HepG2 (cell line): ENCODE measurements at regions not wholly inside any gene's neighbourhood (a gene's known extent, or its start where the extent isn't known, plus 50 kb on each side); places are given as distances from the start of the nearest gene placed in this dataset.

Source experiments
- ATAC-seq: fragments of 200-7000 bp; cut with Tn5 transposase; 3 replicates; pipeline ENCODE4 v1.9.1; 2020; ENCODE audit warnings: mild to moderate bottlenecking, moderate library complexity
- BruUV-seq: library from RNA; stranded (reverse); fragments of 400-500 nt; replicated peaks from 2 replicates; lab custom pipeline; 2021; lab: Mats Ljungman, UMichigan
- CTCF ChIA-PET: fragments of 300-600 bp; formaldehyde crosslinking; extraction: SDS; loops from one replicate; lab custom pipeline; 2021; ENCODE audit warnings: low total read pairs, inconsistent platforms, low intra/inter-chr PET ratio; lab: Yijun Ruan, JAX
- POLR2A ChIA-PET: fragments of 350-600 bp; sonication (Branson Sonifier 250); formaldehyde crosslinking; loops from one replicate; lab custom pipeline; 2020; ENCODE audit warnings: antibody characterized with exemption, inconsistent platforms; lab: Yijun Ruan, JAX
- DNase-seq: peaks from one replicate; pipeline ENCODE4 v3.0.0-alpha.2; 2015; ENCODE audit warnings: low spot score
- FAIRE-seq: peaks from 3 replicates; lab custom pipeline; 2011; peaks lifted over from hg19 to GRCh38; lab: Jason Lieb, UNC
- H2AFZ ChIP-seq: one replicate; pipeline ENCODE4 v1.6.1; 2011; ENCODE audit warnings: low read length, inconsistent platforms
- H3K27ac ChIP-seq: fragments of 300-600 bp; 3 replicates; pipeline ENCODE4 v1.8.0; 2011; ENCODE audit warnings: mixed run types, mild to moderate bottlenecking, mixed read lengths, low read length, inconsistent platforms; ENCODE audit not compliant: insufficient read depth; ENCODE audit errors: extremely low read length
- H3K27me3 ChIP-seq, 2 experiments: fragments of 200-600 bp in 1 of 2; 2 replicates in 1 of 2; 3 replicates in 1 of 2; pipeline versions ENCODE4 v1.6.0 to v1.8.0; 2011; ENCODE audit warnings: low read length in 2 of 2, mild to moderate bottlenecking in 2 of 2, moderate library complexity in 2 of 2, inconsistent platforms in 1 of 2; ENCODE audit not compliant: insufficient read depth in 2 of 2, control insufficient read depth in 1 of 2
- H3K36me3 ChIP-seq, 2 experiments: fragments of 200-600 bp in 1 of 2; replicated peaks in 1 of 2; 2 replicates in 1 of 2; 3 replicates in 1 of 2; pipeline versions ENCODE4 v1.5.1 to v1.8.0; 2011; ENCODE audit warnings: low read length in 2 of 2, inconsistent platforms in 1 of 2; ENCODE audit not compliant: insufficient read depth in 2 of 2, control insufficient read depth in 1 of 2
- H3K4me1 ChIP-seq: 2 replicates; pipeline ENCODE4 v1.5.1; 2012; ENCODE audit warnings: low read length, inconsistent platforms; ENCODE audit not compliant: insufficient read depth
- H3K4me2 ChIP-seq: 2 replicates; pipeline ENCODE4 v1.6.0; 2011; ENCODE audit warnings: low read depth, low read length, inconsistent platforms
- H3K4me3 ChIP-seq, 3 experiments: fragments of 200-600 bp in 1 of 3; sonication (generic), shearing (Covaris generic) in 1 of 3; replicated peaks in 1 of 3; 2 replicates each; pipeline ENCODE4 v1.5.1; 2011 to 2016; ENCODE audit warnings: low read length in 3 of 3, inconsistent platforms in 2 of 3, low read depth in 2 of 3, mild to moderate bottlenecking in 2 of 3, control low read depth in 1 of 3, mixed read lengths in 1 of 3; ENCODE audit not compliant: insufficient read depth in 1 of 3
- H3K79me2 ChIP-seq: one replicate; pipeline ENCODE4 v1.6.1; 2011; ENCODE audit warnings: low read length, inconsistent platforms; ENCODE audit not compliant: insufficient read depth
- H3K9ac ChIP-seq: 2 replicates; pipeline ENCODE4 v1.6.0; 2011; ENCODE audit warnings: mild to moderate bottlenecking, low read depth, low read length, inconsistent platforms; ENCODE audit not compliant: insufficient read depth
- H3K9me3 ChIP-seq: 2 replicates; pipeline ENCODE4 v1.5.1; 2012; ENCODE audit warnings: mild to moderate bottlenecking, low read length
- H4K20me1 ChIP-seq: 2 replicates; pipeline ENCODE4 v1.6.0; 2011; ENCODE audit warnings: inconsistent platforms, mild to moderate bottlenecking, low read length, moderate library complexity; ENCODE audit not compliant: insufficient read depth
- DMAP1 ChIP-seq: IDR thresholded peaks from 2 replicates; pipeline ENCODE4 v1.6.1; 2016
- E2F2 ChIP-seq: sonication (generic); formaldehyde crosslinking; IDR thresholded peaks from 2 replicates; pipeline ENCODE4 v1.4.0; 2020; ENCODE audit warnings: missing genetic modification reagents, borderline replicate concordance
- HCFC1 ChIP-seq: fragments of 150-350 bp; IDR thresholded peaks from 2 replicates; pipeline ENCODE4 v1.6.1; 2014; ENCODE audit warnings: low read depth, low read length
- HES4 ChIP-seq: sonication (generic); formaldehyde crosslinking; IDR thresholded peaks from 2 replicates; pipeline ENCODE4 v1.9.0; 2021; ENCODE audit warnings: mild to moderate bottlenecking, missing genetic modification reagents, borderline replicate concordance
- NBN ChIP-seq: fragments of 450-650 bp; conservative IDR thresholded peaks from 2 replicates; pipeline ENCODE4 v1.6.1; 2017
- NR2F1 ChIP-seq, 2 experiments: fragments of 450-650 bp in 1 of 2; formaldehyde crosslinking in 1 of 2; IDR thresholded peaks; 2 replicates each; pipeline versions ENCODE4 v1.5.0 to v1.6.1; 2016 to 2020; ENCODE audit warnings: mild to moderate bottlenecking in 1 of 2, missing compliant biosample characterization in 1 of 2, missing genetic modification reagents in 1 of 2, moderate library complexity in 1 of 2
- PHB2 ChIP-seq: fragments of 450-650 bp; IDR thresholded peaks from 2 replicates; pipeline ENCODE4 v1.6.1; 2018; ENCODE audit not compliant: partially characterized antibody
- SPEN ChIP-seq: sonication (generic); formaldehyde crosslinking; IDR thresholded peaks from 2 replicates; pipeline ENCODE4 v1.5.1; 2020; ENCODE audit warnings: low read depth, mild to moderate bottlenecking, missing genetic modification reagents
- ZNF207 ChIP-seq: fragments of 450-650 bp; IDR thresholded peaks from 2 replicates; pipeline ENCODE4 v1.6.1; 2016; ENCODE audit warnings: antibody characterized with exemption, borderline replicate concordance
- ZNF333 ChIP-seq: sonication (generic); formaldehyde crosslinking; IDR thresholded peaks from 2 replicates; pipeline ENCODE4 v1.4.0; 2020; ENCODE audit warnings: mild to moderate bottlenecking, missing genetic modification reagents, borderline replicate concordance
- ZNF558 ChIP-seq: sonication (generic); formaldehyde crosslinking; IDR thresholded peaks from 2 replicates; pipeline ENCODE4 v1.9.0; 2022; ENCODE audit warnings: mild to moderate bottlenecking, missing genetic modification reagents, borderline replicate concordance
- ZNF724P ChIP-seq: sonication (generic); formaldehyde crosslinking; IDR thresholded peaks from 2 replicates; pipeline ENCODE4 v1.8.0; 2022; ENCODE audit warnings: missing genetic modification reagents, borderline replicate concordance
- ZNF749 ChIP-seq: sonication (generic); formaldehyde crosslinking; IDR thresholded peaks from 2 replicates; pipeline ENCODE4 v1.8.0; 2022; ENCODE audit warnings: mild to moderate bottlenecking, missing genetic modification reagents, moderate library complexity, borderline replicate concordance
- ZXDC ChIP-seq: sonication (generic); formaldehyde crosslinking; IDR thresholded peaks from 2 replicates; pipeline ENCODE4 v1.5.0; 2020; ENCODE audit warnings: mild to moderate bottlenecking, missing genetic modification reagents
- WGBS: methylation state at CpG from one replicate; pipeline ENCODE4 v1.1.6; 2017; ENCODE audit warnings: low lambda C conversion rate; 5-methylcytosine and 5-hydroxymethylcytosine counted together
- in situ Hi-C: cut with HindIII; loops from 2 replicates; pipeline ENCODE4 v1.10.0; 2017; ENCODE audit warnings: low pct_unique_long_range_greater_than_20kb; ENCODE audit not compliant: extremely low pct_ligation_motif_present
- intact Hi-C: fragments of 100-400 bp; cut with micrococcal nuclease; formaldehyde crosslinking; loops from one replicate; pipeline ENCODE4 v1.10.0; 2022; ENCODE audit not compliant: unreplicated experiment
- TF ChIP-seq, protein P1 (sequence below): conservative IDR thresholded peaks from 2 replicates; pipeline ENCODE4 v1.6.1; 2018; ENCODE audit warnings: missing genetic modification reagents

GRCh38 chr3:53974324-53974723 lies 82.7 kb upstream of the SELENOK start:
- no peak overlapping the region for H3K27ac ChIP-seq
- no peaks in the 10 kb centered on the region for H4K20me1 ChIP-seq
- H3K4me1 ChIP-seq = no peaks in the 10 kb centered on the region
- intact Hi-C loops = no loop called here
- no peak overlapping the region for H3K4me3 ChIP-seq
- in situ Hi-C loops = no loop called here
- no peaks in the 10 kb centered on the region for H3K79me2 ChIP-seq
- H3K9ac ChIP-seq = no peak overlapping the region
- no peaks in the 10 kb centered on the region for H3K36me3 ChIP-seq
- peaks cover 22% of the 10 kb centered on the region for H3K9me3 ChIP-seq
- CTCF ChIA-PET = no interaction called here
- ATAC-seq (no peak), FAIRE-seq (no peak), DNase-seq (no peak)
- no TSS peak for BruUV-seq
- TF ChIP-seq NR2F1 (CRISPR knock-in tag; IDR thresholded peaks at IDR 0.05) (no peak), HES4 (CRISPR knock-in tag) (no peak)
- POLR2A ChIA-PET = no interaction called here
- 0% methylated on average over 2 of the region's 2 CpGs for WGBS
- peaks cover 0 to 8% of the 10 kb centered on the region in 2 experiments; a peak in 1 of 5 replicates for H3K27me3 ChIP-seq
- H3K4me2 ChIP-seq = no peak overlapping the region
- no peak overlapping the region for H2AFZ ChIP-seq

DNA sequence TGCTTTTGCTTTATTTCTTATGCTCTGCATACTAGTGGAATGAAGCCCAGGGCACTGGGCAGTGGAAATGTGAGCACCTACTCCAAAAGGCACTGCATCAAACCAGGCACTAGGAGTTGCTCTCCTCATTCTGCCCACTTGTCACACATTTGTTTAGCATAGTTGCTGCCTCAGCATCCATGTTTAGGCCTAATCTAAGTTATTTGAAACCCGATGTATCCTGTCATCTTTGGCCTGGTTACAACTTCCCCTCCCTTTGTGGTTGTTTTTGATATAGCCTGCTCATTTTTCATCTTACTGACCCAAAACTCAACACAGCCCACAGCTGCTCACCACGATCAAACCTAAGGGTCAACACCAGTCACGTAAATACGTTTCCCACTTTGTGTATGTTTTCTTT lies 82.2 kb upstream of the SELENOK start:
- intact Hi-C loops = no loop called here
- Histone ChIP-seq H3K4me3 (no peak overlapping the region), H3K36me3 (no peaks in the 10 kb centered on the region), H4K20me1 (no peaks in the 10 kb centered on the region), H2AFZ (no peak overlapping the region), H3K4me1 (no peaks in the 10 kb centered on the region), H3K4me2 (no peak overlapping the region), H3K9ac (no peak overlapping the region), H3K27me3 (peaks cover 0 to 8% of the 10 kb centered on the region in 2 experiments; a peak in 1 of 5 replicates), H3K79me2 (no peaks in the 10 kb centered on the region), H3K27ac (no peak overlapping the region), H3K9me3 (peaks cover 24% of the 10 kb centered on the region)
- 1% methylated on average over 4 of the region's 4 CpGs for WGBS
- no peak for DNase-seq
- ChIA-PET CTCF (no interaction called here), POLR2A (no interaction called here)
- ATAC-seq = no peak
- no TSS peak for BruUV-seq
- no peak for FAIRE-seq
- in situ Hi-C loops = no loop called here
- TF ChIP-seq, protein P1, sequence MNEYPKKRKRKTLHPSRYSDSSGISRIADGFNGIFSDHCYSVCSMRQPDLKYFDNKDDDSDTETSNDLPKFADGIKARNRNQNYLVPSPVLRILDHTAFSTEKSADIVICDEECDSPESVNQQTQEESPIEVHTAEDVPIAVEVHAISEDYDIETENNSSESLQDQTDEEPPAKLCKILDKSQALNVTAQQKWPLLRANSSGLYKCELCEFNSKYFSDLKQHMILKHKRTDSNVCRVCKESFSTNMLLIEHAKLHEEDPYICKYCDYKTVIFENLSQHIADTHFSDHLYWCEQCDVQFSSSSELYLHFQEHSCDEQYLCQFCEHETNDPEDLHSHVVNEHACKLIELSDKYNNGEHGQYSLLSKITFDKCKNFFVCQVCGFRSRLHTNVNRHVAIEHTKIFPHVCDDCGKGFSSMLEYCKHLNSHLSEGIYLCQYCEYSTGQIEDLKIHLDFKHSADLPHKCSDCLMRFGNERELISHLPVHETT (CRISPR knock-in tag) = no peak
- TF ChIP-seq ZNF749 (CRISPR knock-in tag) = no peak
- TF ChIP-seq ZNF333 (CRISPR knock-in tag) = no peak
- no peak for TF ChIP-seq ZNF207
- no peak for TF ChIP-seq ZNF558 (CRISPR knock-in tag)
- TF ChIP-seq E2F2 (CRISPR knock-in tag) = no peak
- no peak for TF ChIP-seq HCFC1
- no peak for TF ChIP-seq PHB2
- TF ChIP-seq DMAP1 (CRISPR knock-in tag) = no peak
- TF ChIP-seq ZXDC = no peak
- no peak for TF ChIP-seq ZNF724P (CRISPR knock-in tag)
- no peak for TF ChIP-seq SPEN
- no peak for TF ChIP-seq NBN
